ENCODE measurements at regions not wholly inside any gene's neighbourhood (a gene's known extent, or its start where the extent isn't known, plus 50 kb on each side); places are given as distances from the start of the nearest gene placed in this dataset.

DNA sequence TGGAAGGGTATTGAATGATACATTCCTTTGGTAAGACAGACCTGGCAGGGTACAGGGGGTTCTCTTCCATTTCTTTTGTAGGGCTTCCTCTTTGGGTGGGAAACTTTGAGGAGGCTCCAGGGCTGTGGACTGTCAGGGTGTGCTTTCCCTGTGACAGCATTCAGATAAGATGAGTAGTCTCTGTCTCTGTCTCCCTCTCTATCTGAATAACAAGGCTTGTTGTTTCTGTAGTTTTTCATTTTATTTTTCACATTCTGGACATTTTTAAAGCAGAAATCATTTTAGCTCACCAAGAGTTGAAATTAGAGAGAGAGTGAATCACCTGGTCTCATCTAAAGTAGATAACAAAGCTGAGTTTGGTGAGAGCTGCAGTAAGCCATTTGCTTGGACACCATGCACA lies 100.8 kb upstream of the TPM1 start:
- DNase-seq = no peak

DNA sequence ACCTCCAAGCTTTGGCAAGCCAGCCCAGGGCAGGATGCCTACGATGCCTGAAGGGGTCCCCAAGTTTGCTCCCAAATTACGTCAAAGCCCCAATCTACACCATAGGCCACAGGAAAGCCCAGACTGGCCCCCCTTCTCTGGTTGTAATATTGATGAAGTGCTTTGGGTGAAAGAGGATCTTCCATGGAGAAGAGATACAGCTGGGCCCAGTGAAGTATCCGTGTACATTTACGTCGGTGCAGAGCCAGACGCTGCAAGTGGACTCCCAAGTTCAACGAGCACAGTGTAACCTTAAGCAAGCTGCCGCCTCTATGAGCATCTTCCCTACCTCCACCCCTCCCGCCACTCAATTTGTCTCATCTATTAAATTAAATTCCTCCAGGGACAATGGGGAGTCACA lies 100.1 kb upstream of the TPM1 start:
- no peak for DNase-seq

DNA sequence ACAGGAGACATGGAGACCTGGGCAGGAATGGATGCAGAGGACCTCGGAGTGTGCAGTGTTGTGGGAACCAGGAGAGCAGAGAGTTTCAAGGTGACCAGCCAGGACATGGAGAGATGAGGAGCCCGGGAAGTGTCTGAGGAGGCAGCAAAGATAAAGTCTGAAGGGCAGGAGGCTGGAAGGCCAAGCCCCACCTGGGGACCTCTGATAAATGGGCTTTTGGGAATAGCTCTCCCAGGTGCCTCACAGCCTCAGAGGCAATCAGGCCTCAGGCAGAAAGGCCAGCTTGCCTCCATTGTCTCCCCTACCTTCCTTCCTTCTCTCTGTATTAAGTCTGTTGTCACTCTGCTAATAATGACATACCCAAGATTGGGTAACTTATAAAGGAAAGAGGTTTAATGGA lies 97.5 kb upstream of the TPM1 start:
- no peak for DNase-seq

DNA sequence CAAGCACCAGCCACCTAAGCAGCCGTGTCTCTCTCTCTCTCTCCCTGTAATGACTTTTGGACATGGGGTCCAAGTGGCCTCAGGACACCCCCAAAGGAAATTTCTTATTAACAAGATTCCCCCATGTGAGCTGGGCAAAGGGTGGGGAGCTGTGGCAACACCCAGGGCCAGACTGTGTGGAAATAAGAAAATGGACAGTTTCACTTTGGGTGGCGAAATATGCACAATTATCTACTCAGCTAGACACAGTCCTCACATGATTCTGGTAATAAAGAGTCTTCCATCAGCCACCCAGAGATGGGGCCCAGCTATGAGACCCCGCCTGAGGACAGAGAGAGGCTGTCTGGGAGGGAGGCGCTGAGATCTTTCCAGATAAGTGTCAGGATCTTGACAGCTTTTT lies 96.8 kb upstream of the TPM1 start:
- DNase-seq = no peak

DNA sequence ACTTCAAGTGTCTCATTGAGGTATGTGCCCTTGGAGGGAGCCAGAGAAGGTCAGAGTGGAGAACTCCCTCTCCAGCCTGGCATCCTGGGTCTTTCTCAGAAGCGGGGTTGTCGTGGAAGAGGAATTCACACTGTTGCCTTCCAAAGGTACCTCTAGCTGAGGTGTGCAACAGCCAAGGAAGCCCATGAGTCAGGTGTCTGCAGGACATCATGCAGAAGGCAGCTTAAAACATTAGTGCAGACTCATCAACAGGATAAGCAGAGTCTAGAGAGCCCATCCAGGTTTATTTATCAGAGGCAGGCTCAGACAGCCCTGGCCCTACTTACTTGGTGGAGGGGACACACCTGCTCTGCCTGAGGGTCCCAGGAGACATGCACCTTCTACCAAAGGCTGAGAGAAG lies 95.6 kb upstream of the TPM1 start:
- DNase-seq = no peak

DNA sequence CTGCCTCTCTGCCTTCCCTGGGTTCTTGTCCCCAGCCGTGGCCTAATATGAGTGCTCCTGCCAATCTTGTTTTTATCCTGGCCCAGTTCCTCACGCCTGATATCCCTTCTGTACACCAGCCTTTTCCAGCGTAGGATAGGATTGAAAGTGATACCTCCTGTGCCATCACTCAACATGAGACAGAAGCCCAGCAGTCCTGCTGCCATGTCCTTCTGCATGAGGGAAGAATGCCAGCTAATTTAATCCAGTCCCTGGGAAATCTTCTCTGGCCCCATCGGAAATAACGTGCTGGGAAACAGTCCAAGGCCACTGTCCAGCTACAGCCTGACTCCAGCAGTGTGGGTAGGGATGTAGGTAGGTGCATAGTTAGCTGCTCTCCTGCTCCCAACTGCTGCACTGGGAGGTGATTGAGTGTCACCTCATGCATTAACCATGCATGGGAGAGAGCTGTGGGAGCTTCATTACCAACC lies 92.0 kb upstream of the TPM1 start:
- DNase-seq = no peak

DNA sequence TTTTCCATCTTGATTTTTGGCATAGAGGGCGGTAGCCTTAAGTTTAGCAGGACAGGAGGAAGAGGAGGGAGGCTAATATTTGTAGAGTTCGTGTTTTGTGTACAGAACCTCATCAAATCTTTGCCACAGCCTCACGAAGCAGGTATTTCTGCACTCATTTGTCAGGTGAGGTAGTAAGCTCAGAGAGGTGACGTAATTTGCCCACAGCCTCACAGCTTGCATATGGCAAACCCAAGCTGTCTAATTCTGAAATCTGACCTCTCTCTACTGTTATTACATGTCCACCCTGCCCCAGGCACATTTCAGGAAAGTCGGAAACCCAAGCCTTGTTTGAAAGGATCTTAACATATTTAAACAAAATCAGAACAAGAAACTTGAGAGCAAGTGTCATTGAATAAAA lies 91.1 kb upstream of the TPM1 start:
- DNase-seq = no peak

DNA sequence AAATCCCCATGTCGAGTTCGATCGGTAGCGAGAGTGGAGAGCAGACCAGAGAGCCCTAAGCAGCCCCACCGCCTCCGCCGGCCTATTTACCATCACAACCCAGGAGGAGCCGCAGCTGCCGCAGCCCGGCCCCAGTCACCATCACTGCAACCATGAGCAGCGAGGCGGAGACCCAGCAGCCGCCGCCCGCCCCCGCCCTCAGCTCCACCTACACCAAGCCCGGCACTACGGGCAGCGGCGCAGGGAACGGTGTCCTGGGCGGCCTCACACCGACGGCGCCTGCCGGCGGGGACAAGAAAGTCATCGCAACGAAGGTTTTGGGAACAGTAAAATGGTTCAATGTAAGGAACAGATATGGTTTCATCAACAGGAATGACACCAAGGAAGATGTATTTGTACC lies 89.5 kb upstream of the TPM1 start:
- no peak for DNase-seq

DNA sequence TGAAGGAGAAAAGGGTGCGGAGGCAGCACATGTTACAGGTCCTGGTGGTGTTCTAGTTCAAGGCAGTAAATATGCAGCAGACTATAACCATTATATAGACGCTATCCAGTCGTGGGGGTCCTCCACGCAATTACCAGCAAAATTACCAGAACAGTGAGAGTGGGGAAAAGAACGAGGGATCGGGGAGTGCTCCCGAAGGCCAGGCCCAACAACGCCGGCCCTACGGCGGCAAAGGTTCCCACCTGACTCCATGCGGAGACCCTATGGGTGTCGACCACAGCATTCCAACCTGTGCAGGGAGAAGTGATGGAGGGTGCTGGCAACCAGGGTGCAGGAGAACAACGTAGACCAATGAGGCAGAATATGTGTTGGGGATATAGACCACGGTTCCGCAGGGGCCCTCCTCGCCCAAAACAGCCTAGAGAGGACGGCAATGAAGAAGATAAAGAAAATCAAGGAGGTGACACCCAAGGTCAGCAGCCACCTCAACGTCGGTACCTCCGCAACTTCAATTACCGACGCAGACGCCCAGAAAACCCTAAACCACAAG lies 89.0 kb upstream of the TPM1 start:
- no peak for DNase-seq

DNA sequence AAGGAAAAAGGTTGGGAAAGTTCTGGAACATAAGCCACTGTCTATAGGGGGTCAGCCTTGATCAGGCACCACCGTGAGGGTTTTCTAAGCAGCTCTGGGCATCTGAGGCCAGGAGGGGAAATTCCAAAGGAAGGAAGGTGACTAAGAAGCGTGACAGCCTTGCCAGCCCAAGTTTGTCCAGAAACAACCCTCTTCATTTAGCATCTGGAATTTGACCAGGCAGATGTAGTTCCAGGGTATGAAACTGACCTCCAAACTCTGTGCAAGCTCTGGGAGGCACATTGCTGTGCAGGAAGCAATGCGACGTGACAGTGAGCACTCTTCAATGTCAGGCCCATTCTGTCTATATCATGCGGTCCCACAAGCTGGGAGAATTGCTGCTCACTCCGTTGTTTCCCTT lies 85.4 kb upstream of the TPM1 start:
- no peak for DNase-seq

DNA sequence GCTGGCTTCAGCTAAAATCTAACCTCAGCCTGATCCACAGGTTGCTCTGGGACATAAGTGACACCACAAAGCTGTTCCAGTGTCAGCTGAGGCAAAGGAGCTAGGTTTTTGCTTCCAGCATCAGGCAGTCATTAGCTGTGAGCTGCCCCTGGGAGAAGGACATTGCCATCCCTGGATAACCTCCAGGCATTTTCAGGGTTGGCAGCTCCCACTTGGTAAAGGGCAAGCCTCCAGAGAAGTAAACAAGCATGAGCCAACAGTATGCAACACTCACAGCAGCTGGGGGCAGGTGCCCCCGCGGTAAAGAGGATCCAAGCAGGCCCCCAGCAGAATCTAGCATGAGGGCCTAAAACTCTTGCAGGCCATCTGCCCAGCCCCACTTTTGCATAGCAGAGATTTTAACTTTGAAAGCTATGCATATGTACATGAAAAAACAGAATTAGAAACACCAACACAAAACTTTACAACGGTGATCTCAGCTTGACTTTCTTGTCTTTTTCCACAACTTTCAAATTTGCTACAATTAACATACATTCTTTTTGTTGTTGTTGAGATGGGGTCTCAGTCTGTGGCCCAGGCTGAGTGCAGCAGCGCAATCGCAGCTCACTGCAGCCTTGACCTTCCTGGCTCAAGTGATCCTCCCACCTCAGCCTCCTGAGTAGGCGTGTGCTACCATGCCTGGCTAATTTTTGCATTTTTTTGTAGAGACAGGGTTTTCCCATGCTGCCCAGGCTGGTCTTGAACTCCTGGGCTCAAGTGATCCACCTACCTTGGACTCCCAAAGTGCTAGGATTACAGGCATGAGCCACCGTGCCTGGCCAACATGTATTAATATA lies 83.8 kb upstream of the TPM1 start:
- no peak for DNase-seq

DNA sequence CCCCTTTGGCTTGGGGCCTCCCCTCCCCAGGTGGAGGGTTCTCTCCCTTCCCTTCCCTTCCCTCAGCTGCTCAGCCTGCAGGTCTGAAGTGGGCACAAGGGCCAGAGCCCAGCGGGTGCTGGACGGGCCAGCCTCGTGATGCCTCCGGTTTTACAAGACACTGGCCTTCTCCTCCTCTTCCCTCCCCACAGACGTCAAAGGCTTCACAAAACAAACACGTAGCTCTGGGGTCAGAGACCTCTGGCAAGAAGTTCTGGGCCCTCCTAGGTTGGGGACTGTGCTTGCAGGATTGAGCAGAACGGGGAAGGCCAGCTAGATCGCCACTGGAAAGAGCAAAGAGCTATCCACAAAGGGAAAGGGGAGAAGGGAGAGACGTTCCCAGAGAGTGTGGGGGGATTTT lies 81.4 kb upstream of the TPM1 start:
- DNase-seq = no peak

DNA sequence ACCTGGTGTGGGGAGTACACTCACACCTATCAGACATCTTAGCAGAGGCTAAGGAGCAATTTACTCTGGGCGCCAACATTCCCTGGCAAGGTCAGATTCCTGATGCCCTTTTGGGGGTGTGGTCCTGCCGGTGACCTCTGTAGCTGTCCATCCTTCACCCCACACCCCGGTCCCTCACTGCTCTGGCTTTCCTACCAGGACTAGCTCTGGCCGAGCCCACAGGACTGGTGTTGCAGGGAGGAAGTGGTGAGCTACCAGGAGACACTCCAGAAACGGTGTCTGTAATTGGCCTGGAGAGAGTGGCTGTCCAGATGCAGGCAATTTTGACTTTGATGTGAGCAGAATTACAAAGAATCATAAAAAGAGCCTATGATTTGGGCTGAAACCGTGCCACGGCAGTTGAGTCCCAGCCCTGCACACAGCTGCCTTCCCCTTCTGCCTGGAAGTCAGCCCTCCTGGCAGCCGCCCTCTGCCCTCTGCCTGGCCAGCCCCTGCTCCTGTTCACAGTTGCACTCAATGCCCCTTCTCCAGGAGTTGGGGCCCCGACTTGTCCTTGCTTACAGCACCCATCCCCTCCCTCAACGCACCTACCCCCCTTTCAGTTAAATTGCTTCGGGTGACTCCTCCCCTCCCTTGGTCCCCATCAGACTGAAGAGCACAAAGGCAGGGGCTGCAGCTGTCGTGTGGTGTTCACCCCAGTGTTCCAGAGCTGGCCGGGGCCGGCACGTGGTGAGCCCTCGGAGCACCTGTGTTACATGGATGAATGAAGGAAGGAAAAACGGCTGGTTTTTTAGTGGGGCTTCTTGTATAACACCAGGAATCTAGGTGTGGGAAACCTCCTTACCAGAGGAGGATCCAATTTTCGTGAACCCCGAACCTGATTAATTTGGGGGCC lies 80.2 kb upstream of the TPM1 start:
- DNase-seq = no peak

DNA sequence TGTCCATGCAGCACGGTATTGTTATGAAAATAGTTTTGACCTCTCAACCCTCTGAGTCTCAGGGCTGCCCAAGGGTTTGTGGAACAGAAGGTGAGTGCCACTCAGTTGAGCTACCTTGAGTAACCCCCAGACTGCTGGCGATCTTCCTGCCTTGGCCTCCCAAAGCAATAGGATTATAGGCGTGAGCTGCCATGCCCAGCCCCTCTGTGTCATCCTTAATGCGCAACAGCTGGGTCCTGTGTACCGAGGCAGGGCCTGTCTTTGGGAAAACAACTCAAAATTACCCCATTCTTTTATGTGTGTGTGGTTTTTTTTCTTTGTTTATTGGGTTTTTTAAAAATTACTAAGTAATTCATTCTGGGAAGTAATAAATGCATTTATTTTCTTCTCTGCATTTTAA lies 78.3 kb upstream of the TPM1 start:
- no peak for DNase-seq

DNA sequence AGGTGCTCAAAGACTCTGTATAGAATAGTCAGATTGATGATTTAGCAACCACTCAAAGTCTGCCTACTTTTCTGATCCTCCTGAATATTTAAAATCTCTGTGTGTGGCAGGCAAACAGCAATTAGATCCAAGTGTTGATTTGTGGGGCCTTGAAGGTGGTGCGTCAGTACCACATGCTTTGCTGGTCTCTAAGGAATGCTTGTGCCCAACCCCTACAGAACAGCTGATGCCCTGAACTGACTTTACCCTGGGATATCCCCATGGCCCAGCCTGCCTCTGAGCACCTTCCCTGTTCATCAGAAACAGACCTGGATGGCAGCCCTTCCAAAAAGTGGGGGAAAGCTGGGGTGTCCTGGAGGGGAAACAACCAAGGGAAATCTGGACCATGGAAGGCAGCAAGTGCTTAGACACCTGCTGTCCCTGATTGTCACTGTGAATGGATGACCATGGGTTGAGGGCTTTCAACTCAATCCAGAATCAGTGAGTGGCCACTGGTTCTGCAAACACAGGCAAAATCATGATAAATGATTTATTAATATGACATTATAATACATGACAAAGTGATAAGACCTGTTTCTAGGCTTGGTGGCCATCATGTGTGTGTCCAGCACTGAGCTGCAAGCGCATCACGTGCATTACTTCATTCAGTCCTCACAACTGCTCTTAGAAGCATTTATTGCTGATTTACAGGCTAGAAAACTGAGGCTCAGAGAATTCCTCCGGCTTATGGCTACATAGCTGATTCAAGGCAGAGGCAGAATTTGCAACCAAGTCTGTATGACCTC lies 76.1 kb upstream of the TPM1 start:
- no peak for DNase-seq

DNA sequence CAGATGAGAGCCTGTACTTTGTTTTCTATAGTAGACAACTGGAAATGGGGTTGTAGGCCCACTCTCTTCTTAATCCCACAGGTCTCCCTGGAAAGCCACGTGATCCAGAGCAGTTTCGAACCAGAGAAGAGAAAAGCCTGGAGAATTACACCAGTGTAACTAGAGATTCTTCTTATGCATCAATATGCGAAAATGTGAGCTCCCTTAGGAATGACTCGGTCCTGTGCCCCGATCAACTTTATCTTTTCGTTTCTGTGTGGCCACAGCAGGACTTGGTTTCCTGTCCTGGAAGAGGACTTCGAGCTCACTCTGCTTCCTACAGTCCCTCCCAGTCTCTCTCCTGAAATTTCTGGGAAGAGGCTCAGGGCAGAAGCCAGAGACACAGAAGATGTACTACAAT lies 73.8 kb upstream of the TPM1 start:
- DNase-seq = no peak

DNA sequence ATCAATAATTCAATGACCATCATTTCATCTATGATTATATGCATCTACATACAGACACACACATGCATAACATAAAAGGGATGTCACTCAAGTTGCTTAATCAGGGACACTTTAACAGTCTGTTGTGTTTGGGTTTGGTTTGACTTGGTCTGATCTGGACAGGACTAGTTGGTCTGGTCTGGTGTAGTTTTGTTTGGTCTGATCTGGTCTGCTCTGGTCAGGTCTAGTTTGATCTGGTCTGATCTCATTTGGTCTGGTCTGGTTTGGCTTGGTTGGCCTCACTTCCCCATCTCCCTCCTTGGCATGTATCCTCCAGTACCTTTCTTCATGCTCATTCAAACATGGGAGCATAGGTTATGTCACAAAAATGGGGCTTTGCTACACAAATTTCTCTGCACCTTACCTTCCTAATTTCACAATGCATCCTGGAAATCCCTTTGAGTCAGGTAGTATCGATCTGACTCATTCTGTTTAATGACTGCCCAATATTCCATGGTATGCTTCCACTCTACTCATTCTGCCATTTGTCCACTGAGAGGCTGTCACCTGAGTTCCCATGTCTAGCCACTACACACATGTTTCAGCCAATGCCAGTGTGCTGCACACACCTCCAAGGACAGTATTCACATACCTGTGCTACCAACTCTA lies 73.0 kb upstream of the TPM1 start:
- DNase-seq = no peak

DNA sequence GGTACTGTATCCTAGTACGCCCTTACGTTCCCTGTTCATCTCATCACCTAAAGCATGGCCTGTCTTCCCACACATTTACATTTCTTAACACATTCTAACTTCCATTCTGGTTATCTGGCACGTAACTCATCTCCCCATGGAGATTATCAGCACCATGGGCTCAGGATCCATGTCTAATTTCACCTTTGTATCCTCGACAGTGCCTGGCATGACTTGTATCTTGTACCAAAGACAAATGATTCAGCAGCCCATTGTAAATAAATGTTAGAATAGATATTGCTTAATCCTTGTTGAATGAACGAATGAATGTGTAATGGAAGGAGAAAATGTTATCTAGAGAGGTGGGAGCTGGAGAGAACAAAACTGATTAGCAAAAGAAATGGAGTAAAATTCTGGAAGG lies 69.7 kb upstream of the TPM1 start:
- DNase-seq = no peak

DNA sequence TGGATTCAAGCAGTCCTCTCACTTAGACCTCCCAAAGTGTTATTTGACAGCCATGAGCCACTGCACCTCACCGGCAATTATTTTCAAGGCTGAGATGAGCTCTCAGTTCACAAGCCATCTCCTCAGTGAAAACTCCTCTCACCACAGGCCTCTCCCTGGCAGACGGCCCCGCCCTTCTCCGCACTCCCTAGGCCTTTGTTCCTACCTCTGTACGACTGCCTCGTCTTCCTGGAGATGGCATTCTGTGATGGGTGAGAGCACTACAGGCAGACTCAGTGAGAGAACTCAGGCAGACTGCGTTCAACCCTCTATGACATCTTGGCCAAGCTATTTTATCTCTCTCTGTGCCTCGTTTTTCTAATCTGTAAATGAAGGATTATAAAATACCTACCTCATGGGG lies 67.0 kb upstream of the TPM1 start:
- no peak for DNase-seq

DNA sequence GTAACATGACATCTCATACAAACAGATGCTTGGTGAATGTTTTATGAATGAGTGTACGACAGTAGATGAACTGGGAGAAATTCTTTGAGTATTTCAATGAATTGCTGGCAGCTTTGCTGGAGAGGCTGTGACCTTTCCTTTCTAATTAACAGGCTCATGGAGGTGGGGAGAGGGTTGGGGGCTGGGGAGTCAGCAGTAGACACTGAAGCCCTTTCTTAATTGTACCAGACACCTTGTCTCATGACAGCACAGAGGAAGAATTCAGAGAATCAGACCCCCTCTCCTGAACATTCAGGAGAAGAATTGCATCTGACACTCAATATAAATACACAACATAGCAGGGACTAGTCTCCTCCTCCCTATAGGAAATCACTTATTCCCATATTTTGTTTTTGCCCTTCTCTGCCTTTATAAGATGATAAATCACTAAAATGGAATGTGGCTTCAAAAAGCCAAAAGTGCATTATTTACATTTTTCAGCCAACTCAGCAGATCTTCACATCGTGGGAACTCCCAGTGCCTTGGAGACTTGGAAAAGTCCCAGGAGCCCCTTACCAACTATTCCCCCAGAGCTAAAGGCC lies 66.2 kb upstream of the TPM1 start:
- DNase-seq = no peak

DNA sequence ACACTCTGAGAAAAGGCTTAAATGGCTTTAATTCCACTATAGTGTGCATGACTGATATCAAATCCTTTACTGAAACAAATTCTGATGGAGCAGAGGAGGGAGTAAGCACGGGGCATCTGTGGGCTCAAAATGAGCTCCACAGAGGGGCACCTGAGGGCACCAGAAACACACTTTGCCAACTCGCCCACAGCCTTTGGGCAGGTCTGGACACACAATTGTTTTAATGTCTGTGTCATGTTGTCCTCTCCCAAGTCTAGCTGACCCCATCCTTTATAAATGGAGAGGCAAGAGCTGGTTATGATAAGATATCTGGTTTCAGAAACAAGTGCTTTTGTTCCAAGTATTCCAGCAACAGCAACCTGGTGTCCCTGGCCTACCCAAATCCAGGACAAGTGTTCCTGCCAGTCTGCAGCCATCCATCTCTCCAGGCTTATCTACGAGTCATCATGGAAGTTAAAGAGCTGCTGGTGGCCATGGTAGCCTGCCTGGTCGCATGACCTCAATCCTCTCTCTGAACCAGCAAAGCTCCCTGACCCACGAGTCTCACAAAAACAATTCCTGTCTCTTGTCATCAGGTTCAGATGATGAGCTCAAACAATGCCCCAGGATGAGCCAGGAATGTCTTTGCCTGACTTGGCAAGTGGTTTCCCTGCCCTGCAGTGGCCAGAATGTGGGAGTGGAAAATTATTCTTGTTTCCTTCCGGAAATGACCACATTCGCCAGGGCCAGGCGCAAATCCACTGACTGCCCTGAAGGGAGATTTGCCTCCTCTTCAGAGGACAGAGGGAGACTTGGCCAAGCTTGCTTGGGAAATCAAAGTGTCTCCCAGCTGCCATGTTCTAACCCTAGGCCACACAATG lies 64.4 kb upstream of the TPM1 start:
- DNase-seq = no peak

Measured in activated CD4-positive, alpha-beta T cell treated with anti-CD3 and anti-CD28 coated beads, Interleukin-2, Interleukin-6, amounts not matched to agents 100 ng/mL and 50 ng/mL, durations not matched to agents 16 hours and 8 hours (primary cell).